Calu3 (cell line): ENCODE measurements at regions not wholly inside any gene's neighbourhood (a gene's known extent, or its start where the extent isn't known, plus 50 kb on each side); places are given as distances from the start of the nearest gene placed in this dataset.

ENCODE experiments used
- BruUV-seq: library from RNA; stranded (reverse); fragments of 400-500 nt; replicated peaks from 2 replicates; lab custom pipeline; 2021; lab: Mats Ljungman, UMichigan
- CTCF ChIA-PET: fragments of 300-600 bp; sonication (Branson Sonifier 250); formaldehyde crosslinking; loops from one replicate; lab custom pipeline; 2022; ENCODE audit warnings: antibody characterized with exemption; lab: Charles Lee
- DNase-seq: peaks from one replicate; pipeline ENCODE4 v3.0.0; 2022
- H3K27ac Mint-ChIP-seq: one replicate; pipeline ENCODE4 v1.8.0; 2022; ENCODE audit warnings: mixed read lengths; ENCODE audit not compliant: unreplicated experiment
- H3K27me3 Mint-ChIP-seq: one replicate; pipeline ENCODE4 v1.8.0; 2022; ENCODE audit warnings: mixed read lengths; ENCODE audit not compliant: unreplicated experiment
- H3K36me3 Mint-ChIP-seq: one replicate; pipeline ENCODE4 v1.8.0; 2022; ENCODE audit warnings: mild to moderate bottlenecking, moderate library complexity, mixed read lengths; ENCODE audit not compliant: insufficient read depth, unreplicated experiment
- H3K4me1 Mint-ChIP-seq: one replicate; pipeline ENCODE4 v1.8.0; 2022; ENCODE audit warnings: mild to moderate bottlenecking, low read depth, mixed read lengths; ENCODE audit not compliant: unreplicated experiment
- H3K4me3 Mint-ChIP-seq: one replicate; pipeline ENCODE4 v1.8.0; 2022; ENCODE audit warnings: mild to moderate bottlenecking, low read depth, moderate library complexity, mixed read lengths; ENCODE audit not compliant: unreplicated experiment
- H3K9me3 Mint-ChIP-seq: one replicate; pipeline ENCODE4 v1.8.0; 2022; ENCODE audit warnings: low read depth, mixed read lengths; ENCODE audit not compliant: unreplicated experiment
- CTCF ChIP-seq: fragments of 200-600 bp; IDR thresholded peaks from one replicate; pipeline ENCODE4 v1.8.0; 2022; ENCODE audit warnings: antibody characterized with exemption; ENCODE audit not compliant: unreplicated experiment
- intact Hi-C: fragments of 100-400 bp; cut with micrococcal nuclease; formaldehyde crosslinking; loops from one replicate; pipeline ENCODE4 v1.10.0; 2022; ENCODE audit not compliant: unreplicated experiment

- TF ChIP-seq CTCF: no peak
- no peaks in the 10 kb centered on the region for H3K27me3 Mint-ChIP-seq
- intact Hi-C loops: loop anchor here (10.0 kb wide), 2 partner anchors 110 to 160 kb away; partner anchors contain the start of genes CACUL1 and NANOS1
These were observed 114.9 kb upstream of the NANOS1 start for GRCh38 chr10:118914629-118915028.

DNA sequence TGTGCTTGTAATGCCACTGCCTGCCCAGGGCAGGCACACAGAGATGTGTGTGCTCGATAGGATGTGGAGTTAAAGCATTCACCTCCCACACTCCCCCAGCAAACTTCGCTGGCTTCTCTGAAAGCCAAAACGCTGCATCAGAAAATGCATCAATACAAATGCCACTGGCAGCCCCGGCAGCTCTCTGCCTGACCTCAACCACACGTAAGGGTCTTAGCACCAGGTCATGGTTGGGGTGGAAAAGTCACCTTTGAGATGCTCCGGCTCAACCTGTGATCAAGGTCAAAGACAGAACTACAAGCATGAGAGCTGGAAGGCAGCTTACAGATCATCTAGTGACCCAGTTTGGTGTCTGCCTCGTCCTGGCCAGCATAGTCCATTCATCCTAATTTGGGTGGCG, 114.4 kb upstream of the NANOS1 start:
- BruUV-seq: no TSS peak
- CTCF ChIA-PET: no interaction called here
- no peak for TF ChIP-seq CTCF
- H3K9me3 Mint-ChIP-seq: no peaks in the 10 kb centered on the region
- intact Hi-C loops: loop anchor here (10.0 kb wide), 2 partner anchors 110 to 160 kb away; partner anchors contain the start of genes CACUL1 and NANOS1
- no peak for DNase-seq
- H3K4me3 Mint-ChIP-seq: no peak overlapping the region
- H3K36me3 Mint-ChIP-seq: no peaks in the 10 kb centered on the region
- H3K27me3 Mint-ChIP-seq: no peaks in the 10 kb centered on the region
- H3K27ac Mint-ChIP-seq: no peak overlapping the region
- H3K4me1 Mint-ChIP-seq: peaks cover 35% of the 10 kb centered on the region

More at GRCh38 chr10:118914629-118915028, 114.9 kb upstream of the NANOS1 start:
- CTCF ChIA-PET: no interaction called here
- DNase-seq: no peak
- Mint-ChIP-seq H3K4me1 (peaks cover 38% of the 10 kb centered on the region), H3K27ac (no peak overlapping the region), H3K36me3 (no peaks in the 10 kb centered on the region), H3K9me3 (no peaks in the 10 kb centered on the region), H3K4me3 (no peak overlapping the region)
- no TSS peak for BruUV-seq

DNA sequence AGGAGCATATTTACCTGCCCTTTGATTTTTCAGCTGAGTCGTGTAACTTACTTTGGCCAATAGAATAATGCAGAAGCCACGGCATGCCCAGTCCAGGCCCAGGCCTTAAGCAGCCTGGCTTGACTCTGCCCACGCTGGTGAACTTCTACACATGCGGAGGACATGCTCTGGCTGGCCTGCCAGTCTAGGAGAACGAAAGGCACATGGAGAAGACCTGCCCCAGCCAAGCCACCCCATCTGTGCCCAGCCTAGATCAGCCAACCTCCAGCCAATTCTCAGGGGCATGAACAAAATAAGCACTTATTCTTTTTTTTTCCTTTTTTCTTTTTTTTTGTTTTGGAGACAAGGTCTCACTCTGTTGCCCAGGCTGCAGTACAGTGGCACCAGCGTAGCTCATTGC, 112.7 kb upstream of the NANOS1 start:
- no peak for DNase-seq
- Mint-ChIP-seq H3K4me3 (no peak overlapping the region), H3K9me3 (no peaks in the 10 kb centered on the region), H3K36me3 (no peaks in the 10 kb centered on the region), H3K27ac (no peak overlapping the region), H3K4me1 (peaks cover 23% of the 10 kb centered on the region), H3K27me3 (no peaks in the 10 kb centered on the region)
- no peak for TF ChIP-seq CTCF
- BruUV-seq: no TSS peak
- intact Hi-C loops: loop anchor here (10.0 kb wide), 2 partner anchors 108 to 162 kb away; partner anchors contain the start of genes CACUL1 and NANOS1
- CTCF ChIA-PET: no interaction called here

GRCh38 chr10:118917701-118918100, 111.8 kb upstream of the NANOS1 start:
- TF ChIP-seq CTCF: no peak
- Mint-ChIP-seq H3K9me3 (no peaks in the 10 kb centered on the region), H3K4me1 (peaks cover 13% of the 10 kb centered on the region), H3K4me3 (no peak overlapping the region), H3K27me3 (no peaks in the 10 kb centered on the region), H3K27ac (no peak overlapping the region), H3K36me3 (no peaks in the 10 kb centered on the region)
- BruUV-seq: no TSS peak
- intact Hi-C loops: loop anchor here (10.0 kb wide), 2 partner anchors 107 to 163 kb away; partner anchors contain the start of genes CACUL1 and NANOS1
- CTCF ChIA-PET: no interaction called here
- no peak for DNase-seq
